NCI-H1105 treated with DMSO at 0.1 percent for 48 hours (cell line): ENCODE measurements at regions not wholly inside any gene's neighbourhood (a gene's known extent, or its start where the extent isn't known, plus 50 kb on each side); places are given as distances from the start of the nearest gene placed in this dataset.
"Not testable (repeated sequence)": the region's sequence is repeated elsewhere in the genome, so short reads cannot be mapped to it uniquely, and the experiment has no call there.

ENCODE experiments used
- DNase-seq: peaks from one replicate; lab custom pipeline; 2025; lab: John Stamatoyannopoulos, UW

- DNase-seq, result no peak
Observed at GRCh38 chr21:36207577-36208320, 51.1 kb downstream of the DOP1B start.

DNA sequence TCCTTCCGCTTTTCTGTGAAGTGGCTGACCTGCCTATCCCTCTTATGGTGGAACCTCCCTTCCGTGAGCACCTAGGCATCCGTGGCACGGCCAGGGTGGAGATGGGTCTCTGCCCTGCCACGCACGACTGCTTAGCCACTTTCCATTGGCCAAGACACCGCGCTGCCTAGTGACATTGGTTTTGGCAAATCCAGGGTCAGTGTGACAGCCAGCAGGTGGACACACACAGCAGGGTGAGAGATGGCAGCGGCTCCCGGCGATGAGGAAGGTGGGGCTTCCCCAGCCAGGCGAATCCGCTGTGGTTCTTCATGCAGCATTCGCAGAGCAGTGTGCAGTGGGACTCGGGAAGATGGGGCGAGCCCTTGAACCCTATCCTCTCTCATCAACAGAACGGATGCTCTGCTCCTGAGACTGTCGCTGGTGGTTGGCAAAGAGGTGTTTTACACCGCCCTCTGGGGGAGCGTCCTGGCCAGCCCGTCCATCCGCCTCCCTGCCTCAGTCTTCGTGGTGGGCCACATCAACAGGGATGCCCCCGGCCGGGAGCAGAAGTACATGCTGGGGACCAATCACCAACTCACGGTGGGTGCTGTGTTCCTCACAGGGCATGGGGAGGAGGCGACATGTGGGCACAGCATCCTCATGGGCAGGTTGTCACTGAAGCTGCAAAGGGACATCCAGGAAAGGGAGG, 51.8 kb downstream of the DOP1B start:
- DNase-seq, result no peak

GRCh38 chr21:36209626-36210171, 53.1 kb downstream of the DOP1B start:
- peak; percentile 29 for DNase-seq

DNA sequence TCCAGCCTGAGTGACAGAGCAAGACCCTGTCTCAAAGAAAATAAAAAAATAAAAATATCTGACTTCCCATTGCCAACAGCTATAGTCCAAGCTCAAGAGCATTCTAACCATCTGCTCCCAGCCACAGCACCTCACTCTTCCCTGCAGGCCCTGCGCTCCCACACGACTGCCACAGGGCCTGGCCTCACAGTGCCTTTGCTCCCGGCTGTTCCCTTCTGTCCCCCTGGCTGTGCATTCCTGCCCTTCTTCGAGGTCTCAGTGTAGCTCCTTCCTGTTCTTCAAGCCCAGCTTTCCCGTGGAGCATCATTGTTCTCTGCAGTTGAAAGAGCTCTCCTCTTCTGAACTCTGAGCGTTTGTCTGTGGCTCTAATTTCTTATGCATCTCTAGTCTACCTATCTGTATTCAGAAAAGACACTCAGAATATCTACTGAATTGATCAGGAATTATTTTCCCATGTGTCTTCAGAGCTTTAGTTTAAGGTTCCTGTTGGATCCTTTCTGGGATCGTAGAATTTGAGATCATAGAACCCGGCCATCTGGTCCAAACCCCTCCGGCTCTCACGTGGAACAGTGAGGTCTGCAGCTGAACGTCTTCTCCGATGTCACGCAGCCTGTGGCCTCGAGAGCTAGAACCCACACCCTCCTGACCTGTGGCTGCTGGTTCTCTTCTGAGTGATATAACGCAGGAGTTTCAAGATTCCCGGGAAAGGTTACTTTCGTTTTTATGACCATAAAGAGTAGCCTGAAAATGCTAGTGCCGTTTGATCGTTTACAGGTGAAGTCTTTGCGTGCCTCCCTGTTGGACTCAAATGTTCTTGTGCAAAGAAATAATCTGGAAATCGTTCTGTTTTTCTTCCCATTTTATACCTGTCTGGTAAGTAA, 54.4 kb downstream of the DOP1B start:
- DNase-seq, result no peak

GRCh38 chr21:36211660-36212512, 55.3 kb downstream of the DOP1B start:
- no peak for DNase-seq

GRCh38 chr21:36212513-36212780, 55.8 kb downstream of the DOP1B start:
- DNase-seq, result no peak

DNA sequence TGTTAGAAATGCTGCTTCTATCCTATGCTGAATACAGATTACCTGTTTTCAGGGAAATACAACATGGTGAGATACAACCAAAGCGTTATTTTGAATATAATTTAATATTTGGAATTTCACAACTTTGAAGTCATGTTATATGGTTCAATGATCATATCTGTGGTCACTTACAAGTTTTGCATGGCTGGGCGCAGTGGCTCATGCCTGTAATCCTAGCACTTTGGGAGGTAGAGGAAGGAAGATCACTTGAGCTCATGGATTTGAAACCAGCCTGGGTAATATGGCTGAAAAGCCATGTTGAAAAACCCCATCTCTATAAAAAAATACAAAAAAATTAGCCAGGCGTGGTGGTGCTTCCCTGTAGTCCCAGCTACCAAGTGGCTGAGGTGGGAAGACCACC, 57.9 kb downstream of the DOP1B start:
- DNase-seq, result no peak

DNA sequence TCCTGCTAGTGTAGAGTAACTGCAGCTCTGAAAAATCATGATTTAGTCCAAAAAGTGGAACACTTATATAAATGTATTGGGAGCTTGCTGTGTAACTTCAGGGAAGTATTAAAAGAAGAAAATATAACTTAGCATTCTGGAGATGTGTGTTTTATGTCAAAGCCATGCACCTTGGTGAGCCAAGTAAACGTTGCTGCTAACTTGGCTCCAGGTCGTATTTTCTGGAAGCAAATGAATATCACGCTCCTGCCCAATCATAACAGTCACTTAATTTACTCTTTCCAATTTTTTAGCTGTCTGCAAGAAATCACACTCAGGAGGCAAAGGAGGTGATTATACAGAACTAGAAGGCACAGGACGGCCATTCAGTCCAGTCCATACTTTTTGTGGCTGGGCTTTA, 61.1 kb downstream of the DOP1B start:
- DNase-seq, result no peak

GRCh38 chr21:36218691-36219090, 62.1 kb downstream of the DOP1B start:
- DNase-seq, result no peak

GRCh38 chr21:36223451-36223850, 66.8 kb downstream of the DOP1B start:
- no peak for DNase-seq

DNA sequence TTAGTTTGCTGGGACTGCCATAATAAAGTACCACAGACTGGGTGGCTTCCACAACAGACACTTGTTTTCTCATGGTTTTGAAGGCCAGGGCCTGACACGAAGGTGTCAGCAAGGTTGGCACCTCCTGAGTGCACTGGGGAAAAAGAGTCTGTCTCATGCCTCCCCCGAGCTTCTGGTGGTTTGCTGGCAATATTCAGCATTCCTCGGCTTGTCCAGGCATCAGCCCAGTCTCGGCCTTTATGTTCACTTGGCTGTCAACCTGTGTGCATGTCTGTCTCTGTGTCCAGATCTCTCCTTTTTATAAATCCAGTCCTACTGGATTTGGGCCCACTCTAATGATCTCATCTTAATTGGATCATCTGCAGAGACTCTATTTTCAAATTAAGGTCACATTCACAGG, 72.6 kb downstream of the DOP1B start:
- DNase-seq, result no peak

DNA sequence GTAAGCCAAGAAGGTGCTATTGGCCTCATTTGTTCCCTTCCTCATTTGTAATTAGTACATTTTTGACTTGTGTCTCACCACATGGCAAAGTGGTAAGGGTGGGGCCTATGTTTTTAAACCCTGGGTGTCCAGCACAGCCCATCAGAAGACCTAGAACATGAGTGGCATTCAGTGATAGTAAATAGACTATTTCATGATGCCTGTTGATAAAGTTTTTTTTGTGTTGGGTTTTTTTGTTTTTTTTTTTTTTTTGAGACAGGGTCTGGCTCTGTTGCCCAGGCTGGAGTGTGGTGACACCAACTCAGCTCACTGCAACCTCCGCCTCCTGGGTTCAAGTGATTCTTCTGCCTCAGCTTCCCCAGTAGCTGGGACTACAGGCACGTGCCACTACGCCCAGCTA, 74.8 kb downstream of the DOP1B start:
- not testable (repeated sequence) for DNase-seq

DNA sequence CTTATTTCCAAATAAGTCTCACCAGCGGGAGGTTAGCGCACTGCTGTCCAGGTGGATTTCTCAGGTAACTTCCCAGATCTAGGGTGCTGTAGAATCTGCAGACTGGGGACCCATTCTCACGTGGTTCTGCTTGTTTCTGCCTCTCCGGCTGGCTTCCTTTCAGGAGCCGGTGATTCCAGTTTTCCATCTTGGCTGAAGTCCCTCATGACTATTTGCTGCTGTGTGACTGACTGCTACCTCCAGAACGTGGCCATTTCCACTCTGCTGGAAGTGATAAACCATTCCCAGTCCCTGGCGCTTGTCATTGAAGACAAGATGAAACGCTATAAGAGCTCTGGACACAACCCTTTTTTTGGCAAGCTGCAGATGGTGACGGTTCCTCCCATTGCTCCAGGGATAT, 76.0 kb downstream of the DOP1B start:
- DNase-seq, result no peak

- DNase-seq, result no peak
Observed at GRCh38 chr21:36235058-36235582, 78.5 kb downstream of the DOP1B start.

GRCh38 chr21:36236052-36236730, 79.6 kb downstream of the DOP1B start:
- no peak for DNase-seq

DNA sequence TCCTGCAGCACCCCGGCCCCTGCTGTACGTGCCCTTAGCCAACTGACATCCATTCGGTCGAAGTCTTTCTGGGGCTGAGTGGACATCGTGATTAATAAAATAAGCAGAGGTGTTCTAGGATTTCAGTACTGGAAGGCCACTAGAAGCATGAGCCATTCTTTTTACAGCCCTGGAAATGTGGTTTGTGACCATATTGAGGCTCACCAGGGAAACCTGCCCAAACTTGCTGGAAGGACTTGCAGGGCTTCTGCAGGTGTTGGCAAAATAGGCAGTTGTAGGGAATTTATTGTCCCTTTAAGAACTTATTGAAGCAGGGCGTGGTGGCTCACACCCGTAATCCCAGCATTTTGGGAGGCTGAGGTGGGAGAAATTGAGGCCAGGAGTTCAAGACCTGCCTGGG, 80.8 kb downstream of the DOP1B start:
- DNase-seq, result no peak

DNA sequence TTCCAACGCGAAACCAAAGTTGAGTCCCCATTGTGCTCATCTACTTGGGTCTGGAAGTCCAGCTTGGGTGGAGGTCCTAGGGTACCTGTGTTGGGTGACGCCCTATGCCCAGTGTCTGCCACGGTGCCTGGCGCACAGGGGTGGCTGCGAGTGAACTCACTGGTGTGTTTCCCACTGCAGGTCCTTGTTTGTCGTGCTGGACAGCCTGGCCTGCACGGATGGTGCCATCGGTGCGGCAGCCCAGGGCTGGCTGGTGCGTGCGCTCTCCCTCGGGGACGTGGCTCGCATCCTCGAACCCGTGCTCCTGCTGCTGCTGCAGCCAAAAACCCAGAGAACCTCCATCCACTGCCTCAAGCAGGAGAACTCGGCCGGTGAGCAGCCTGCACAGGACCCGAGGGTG, 80.4 kb upstream of the MORC3 start:
- DNase-seq, result no peak

DNA sequence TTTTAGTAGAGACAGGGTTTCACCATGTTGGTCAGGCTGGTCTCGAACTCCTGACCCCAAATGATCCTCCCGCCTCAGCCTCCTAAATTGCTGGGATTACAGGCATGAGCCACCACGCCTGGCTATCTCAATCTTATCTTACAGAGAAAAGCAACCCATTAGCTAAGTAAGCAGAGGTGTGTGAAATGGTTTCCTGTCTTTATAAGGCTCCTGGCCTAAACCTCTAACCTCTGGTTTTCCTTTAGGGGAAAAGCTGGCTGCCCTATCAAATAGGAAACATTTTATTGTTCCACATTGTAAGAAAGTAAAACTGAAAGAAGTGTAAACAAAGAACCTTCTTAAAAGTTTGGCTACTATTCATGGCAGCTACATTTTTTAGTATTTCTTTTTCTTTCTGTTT, 78.3 kb upstream of the MORC3 start:
- DNase-seq, result no peak

- no peak for DNase-seq
Observed at GRCh38 chr21:36245115-36245514, 74.9 kb upstream of the MORC3 start.

DNA sequence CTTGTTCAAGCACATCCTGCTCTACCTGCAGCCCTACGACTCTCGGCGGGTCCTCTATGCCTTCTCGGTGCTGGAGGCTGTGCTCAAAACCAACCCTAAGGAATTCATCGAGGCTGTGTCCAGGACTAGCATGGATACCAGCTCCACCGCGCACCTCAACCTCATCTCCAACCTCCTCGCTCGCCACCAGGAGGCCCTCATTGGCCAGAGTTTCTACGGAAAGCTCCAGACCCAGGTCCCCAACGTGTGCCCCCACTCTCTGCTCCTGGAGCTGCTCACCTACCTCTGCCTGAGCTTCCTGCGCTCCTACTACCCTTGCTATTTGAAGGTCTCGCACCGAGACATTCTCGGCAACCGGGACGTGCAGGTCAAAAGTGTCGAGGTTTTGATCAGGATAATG, 74.3 kb upstream of the MORC3 start:
- no peak for DNase-seq

GRCh38 chr21:36246080-36246631, 73.8 kb upstream of the MORC3 start:
- no peak for DNase-seq
